ENCODE measurements at regions not wholly inside any gene's neighbourhood (a gene's known extent, or its start where the extent isn't known, plus 50 kb on each side); places are given as distances from the start of the nearest gene placed in this dataset.

DNA sequence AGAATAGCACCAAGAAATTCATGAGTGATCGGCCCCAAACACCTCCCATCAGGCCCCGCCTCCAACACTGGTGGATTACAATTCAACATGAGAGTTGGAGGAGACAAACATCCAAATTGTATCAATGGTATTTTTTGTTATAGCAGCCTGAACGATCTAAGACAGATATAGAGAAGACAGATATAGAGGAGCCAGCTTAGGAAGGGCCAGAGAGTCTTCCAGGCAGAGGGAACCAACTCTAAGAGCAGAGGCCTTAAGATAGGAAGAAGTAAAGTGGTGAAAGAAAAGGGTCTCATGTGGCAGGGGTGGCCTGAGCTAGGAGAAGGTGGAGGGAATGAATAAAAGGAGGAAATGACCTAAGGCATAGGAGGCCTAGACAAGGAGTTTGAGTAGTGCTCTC lies 158.8 kb upstream of the TBL1XR1 start:
- H3K4me1 Mint-ChIP-seq (ENCODE audit: low read depth): peaks cover 49% of the 10 kb centered on the region
- H3K36me3 Mint-ChIP-seq (ENCODE audit: low read depth): no peaks in the 10 kb centered on the region
- H3K27me3 Mint-ChIP-seq (ENCODE audit: low read depth): no peaks in the 10 kb centered on the region
- H3K9me3 Mint-ChIP-seq (ENCODE audit: low read depth): no peaks in the 10 kb centered on the region
- DNase-seq (ENCODE audit: low spot score): no peak
- no peak overlapping the region for H3K4me3 Mint-ChIP-seq (ENCODE audit: unreplicated experiment)
- peak overlapping the region; percentile 56 for H3K27ac Mint-ChIP-seq (ENCODE audit: unreplicated experiment)
- TF ChIP-seq, protein P1, sequence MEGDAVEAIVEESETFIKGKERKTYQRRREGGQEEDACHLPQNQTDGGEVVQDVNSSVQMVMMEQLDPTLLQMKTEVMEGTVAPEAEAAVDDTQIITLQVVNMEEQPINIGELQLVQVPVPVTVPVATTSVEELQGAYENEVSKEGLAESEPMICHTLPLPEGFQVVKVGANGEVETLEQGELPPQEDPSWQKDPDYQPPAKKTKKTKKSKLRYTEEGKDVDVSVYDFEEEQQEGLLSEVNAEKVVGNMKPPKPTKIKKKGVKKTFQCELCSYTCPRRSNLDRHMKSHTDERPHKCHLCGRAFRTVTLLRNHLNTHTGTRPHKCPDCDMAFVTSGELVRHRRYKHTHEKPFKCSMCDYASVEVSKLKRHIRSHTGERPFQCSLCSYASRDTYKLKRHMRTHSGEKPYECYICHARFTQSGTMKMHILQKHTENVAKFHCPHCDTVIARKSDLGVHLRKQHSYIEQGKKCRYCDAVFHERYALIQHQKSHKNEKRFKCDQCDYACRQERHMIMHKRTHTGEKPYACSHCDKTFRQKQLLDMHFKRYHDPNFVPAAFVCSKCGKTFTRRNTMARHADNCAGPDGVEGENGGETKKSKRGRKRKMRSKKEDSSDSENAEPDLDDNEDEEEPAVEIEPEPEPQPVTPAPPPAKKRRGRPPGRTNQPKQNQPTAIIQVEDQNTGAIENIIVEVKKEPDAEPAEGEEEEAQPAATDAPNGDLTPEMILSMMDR (IDR thresholded peaks at IDR 0.05): no peak

DNA sequence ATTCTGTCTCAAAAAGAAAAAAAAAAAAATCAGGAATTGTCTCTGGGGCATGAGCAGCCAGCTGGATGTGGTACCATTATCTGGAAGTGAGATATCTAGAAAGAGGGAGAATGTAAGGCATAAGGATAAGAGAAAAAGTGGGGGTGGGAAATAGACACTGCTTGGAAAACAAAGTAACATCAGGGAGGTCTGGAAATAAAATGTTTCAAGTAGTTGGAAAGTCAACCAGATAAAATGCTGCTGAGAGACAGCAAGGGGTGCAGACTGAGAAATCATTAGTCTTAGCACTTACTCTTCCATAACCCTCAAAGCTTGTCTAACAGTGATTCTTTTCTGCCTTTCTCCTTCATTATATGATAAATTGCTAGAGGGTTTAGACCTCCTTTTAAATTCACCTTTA lies 159.7 kb upstream of the TBL1XR1 start:
- no peaks in the 10 kb centered on the region for H3K36me3 Mint-ChIP-seq (ENCODE audit: low read depth)
- TF ChIP-seq, protein P1 (IDR thresholded peaks at IDR 0.05): no peak
- no peaks in the 10 kb centered on the region for H3K9me3 Mint-ChIP-seq (ENCODE audit: low read depth)
- H3K27me3 Mint-ChIP-seq (ENCODE audit: low read depth): no peaks in the 10 kb centered on the region
- peaks cover 54% of the 10 kb centered on the region for H3K4me1 Mint-ChIP-seq (ENCODE audit: low read depth)
- H3K4me3 Mint-ChIP-seq (ENCODE audit: unreplicated experiment): no peak overlapping the region
- no peak for DNase-seq (ENCODE audit: low spot score)
- H3K27ac Mint-ChIP-seq (ENCODE audit: unreplicated experiment): peak overlapping the region; percentile 95

DNA sequence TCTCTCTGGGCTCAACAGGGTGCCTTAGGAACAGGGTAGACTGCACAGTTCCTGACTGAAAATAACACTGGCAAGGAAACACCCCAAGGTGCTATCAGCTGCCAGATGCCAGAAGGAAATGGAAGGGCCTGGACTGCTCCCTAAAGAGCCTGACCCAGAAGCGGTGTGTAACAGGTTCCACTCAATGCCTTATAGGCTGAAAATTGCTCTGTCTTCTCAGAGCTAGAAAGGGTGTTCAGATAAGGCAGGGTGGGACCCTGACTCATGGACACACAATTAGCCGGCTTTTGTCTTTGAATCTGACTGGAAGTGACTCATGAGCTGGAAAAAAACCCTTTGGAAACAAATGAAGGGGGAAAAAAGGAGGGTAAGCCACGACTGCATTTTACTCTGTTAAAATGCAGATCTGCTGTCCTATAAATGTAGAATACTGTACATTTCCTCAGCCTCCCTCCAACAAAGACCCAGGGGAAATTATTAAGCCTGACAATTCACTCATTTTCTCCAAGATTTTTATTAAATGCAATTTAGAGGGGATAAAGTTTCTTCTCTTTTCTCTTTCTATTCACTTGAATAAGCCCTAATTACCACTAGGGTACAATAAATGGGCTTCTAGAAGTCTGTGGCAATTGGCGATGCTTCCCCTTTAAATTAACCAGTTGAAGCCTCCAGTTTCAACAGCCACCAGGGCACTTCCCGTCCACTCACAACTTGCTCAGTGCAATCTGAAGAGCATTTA lies 160.2 kb upstream of the TBL1XR1 start:
- TF ChIP-seq, protein P1 (IDR thresholded peaks at IDR 0.05): peak; percentile 30
- no peak for DNase-seq (ENCODE audit: low spot score)
- H3K27ac Mint-ChIP-seq (ENCODE audit: unreplicated experiment): peak overlapping the region; percentile 95
- no peaks in the 10 kb centered on the region for H3K27me3 Mint-ChIP-seq (ENCODE audit: low read depth)
- H3K4me3 Mint-ChIP-seq (ENCODE audit: unreplicated experiment): peak overlapping the region; percentile 27
- peaks cover 55% of the 10 kb centered on the region for H3K4me1 Mint-ChIP-seq (ENCODE audit: low read depth)
- no peaks in the 10 kb centered on the region for H3K9me3 Mint-ChIP-seq (ENCODE audit: low read depth)
- H3K36me3 Mint-ChIP-seq (ENCODE audit: low read depth): no peaks in the 10 kb centered on the region

DNA sequence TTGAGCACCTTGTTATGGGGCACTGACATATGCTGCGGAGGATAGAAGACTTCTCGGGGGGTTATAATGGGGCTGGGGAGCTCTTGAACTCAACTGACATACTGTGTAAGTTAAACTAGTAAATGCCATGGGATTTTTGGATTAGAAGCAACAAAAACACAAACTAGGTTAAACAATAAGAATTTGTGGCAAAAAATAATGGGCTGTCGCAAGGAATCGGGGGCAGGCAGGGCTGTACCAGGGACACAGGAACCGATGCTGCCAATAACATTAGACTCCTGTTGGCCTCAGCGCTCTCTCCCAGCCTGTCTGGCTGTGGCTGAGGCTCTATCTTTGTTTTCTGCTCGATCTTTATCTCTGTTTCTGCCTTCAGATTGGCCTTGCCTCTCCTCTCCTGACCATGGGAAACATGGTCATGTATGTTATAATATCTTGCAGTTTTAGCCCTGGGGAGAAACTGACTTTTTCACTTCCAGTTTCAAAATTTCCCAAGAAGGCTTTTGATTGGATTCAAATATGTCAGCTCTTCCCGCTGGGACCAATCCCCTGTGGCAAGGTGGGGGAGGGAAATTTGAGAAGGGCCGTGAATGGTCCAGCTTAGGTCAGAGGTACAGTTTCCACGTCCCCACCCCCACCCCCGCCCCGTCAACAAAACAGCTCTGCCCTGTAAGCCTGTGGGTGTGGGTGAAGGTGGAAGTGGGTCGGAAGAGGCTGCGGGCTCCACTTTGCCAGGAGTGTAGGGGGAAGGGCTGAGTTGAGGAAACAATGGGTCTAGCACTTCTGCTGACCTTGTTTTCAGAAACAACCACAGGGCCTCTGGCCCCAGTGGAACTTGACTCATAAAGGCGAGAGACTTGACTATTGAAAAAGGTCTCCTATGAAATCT lies 161.1 kb upstream of the TBL1XR1 start:
- H3K4me3 Mint-ChIP-seq (ENCODE audit: unreplicated experiment): peak overlapping the region; percentile 27
- no peaks in the 10 kb centered on the region for H3K36me3 Mint-ChIP-seq (ENCODE audit: low read depth)
- H3K27ac Mint-ChIP-seq (ENCODE audit: unreplicated experiment): peak overlapping the region; percentile 95
- H3K27me3 Mint-ChIP-seq (ENCODE audit: low read depth): no peaks in the 10 kb centered on the region
- DNase-seq (ENCODE audit: low spot score): no peak
- TF ChIP-seq, protein P1 (IDR thresholded peaks at IDR 0.05): no peak
- H3K9me3 Mint-ChIP-seq (ENCODE audit: low read depth): no peaks in the 10 kb centered on the region
- peaks cover 62% of the 10 kb centered on the region for H3K4me1 Mint-ChIP-seq (ENCODE audit: low read depth)

DNA sequence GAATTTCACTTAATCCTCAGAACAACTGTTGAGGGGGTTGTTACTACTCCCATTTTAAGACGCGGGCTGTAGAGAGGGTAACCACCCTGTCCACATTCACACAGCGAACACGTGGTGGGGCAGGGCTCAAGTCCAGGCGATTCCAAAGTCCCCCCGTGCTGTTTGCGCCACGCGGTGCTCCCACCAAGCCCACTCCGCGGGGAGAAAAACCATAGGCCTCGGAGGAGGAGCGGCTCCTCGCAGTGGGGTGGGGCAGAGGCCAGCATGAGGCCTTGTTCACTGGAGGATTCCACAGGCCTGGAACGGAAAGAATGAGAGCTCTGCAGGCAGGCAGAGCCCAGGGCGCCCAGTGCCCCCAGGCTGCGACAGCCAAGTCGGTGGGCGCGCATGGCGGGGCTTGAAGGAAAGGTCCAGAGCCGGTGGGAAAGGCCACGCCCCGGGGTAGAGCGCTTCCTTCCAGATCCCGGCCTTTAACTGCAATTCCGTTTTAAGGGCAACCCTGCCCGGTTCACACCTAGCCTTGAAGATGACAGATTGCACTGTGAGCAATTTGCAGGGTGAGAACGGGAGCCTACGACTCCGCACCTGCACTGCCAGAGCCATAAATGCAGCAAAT lies 161.8 kb upstream of the TBL1XR1 start:
- TF ChIP-seq, protein P1 (IDR thresholded peaks at IDR 0.05): no peak
- Mint-ChIP-seq H3K4me3 (ENCODE audit: unreplicated experiment) (no peak overlapping the region), H3K27ac (ENCODE audit: unreplicated experiment) (peak overlapping the region; percentile 95), H3K36me3 (ENCODE audit: low read depth) (no peaks in the 10 kb centered on the region), H3K27me3 (ENCODE audit: low read depth) (no peaks in the 10 kb centered on the region), H3K9me3 (ENCODE audit: low read depth) (no peaks in the 10 kb centered on the region), H3K4me1 (ENCODE audit: low read depth) (peaks cover 63% of the 10 kb centered on the region)
- DNase-seq (ENCODE audit: low spot score): no peak

Data from chondrocyte (in vitro differentiated cells).